ENCODE measurements at regions not wholly inside any gene's neighbourhood (a gene's known extent, or its start where the extent isn't known, plus 50 kb on each side); places are given as distances from the start of the nearest gene placed in this dataset.

GRCh38 chr6:167577891-167578361 is 248.8 kb upstream of the AFDN start (continued):
- peak; percentile 24; the same call in 1 of the 2 replicates for TF ChIP-seq ZNF646 (CRISPR knock-in tag; IDR thresholded peaks at IDR 0.05)
- no peak for TF ChIP-seq LCORL (IDR thresholded peaks at IDR 0.05)
- TF ChIP-seq LCORL (CRISPR knock-in tag; IDR thresholded peaks at IDR 0.05), result peak; percentile 44; the same call in 1 of the 2 replicates
- TF ChIP-seq ZNF780A (CRISPR knock-in tag; IDR thresholded peaks at IDR 0.05), result no peak
- TF ChIP-seq ZHX2 (IDR thresholded peaks at IDR 0.05; ENCODE audit: low read depth), result no peak
- no peak for TF ChIP-seq ZHX2 (CRISPR knock-in tag; IDR thresholded peaks at IDR 0.05; ENCODE audit: borderline replicate concordance)
- TF ChIP-seq NRL (CRISPR knock-in tag; IDR thresholded peaks at IDR 0.05; ENCODE audit: borderline replicate concordance), result peak; percentile 41; the same call in 1 of the 2 replicates
- 0 out of 2 replicates have a peak, but pooled peaks have one; percentile 22 for TF ChIP-seq ZNF619 (CRISPR knock-in tag; IDR thresholded peaks at IDR 0.05)
- TF ChIP-seq RBM22 (optimal IDR thresholded peaks at IDR 0.05; ENCODE audit: low read length), result no peak
- no peak for TF ChIP-seq YY1 (IDR thresholded peaks at IDR 0.05; ENCODE audit: insufficient read depth, insufficient replicate concordance, low read depth, low read length)
- TF ChIP-seq MIER3 (CRISPR knock-in tag; IDR thresholded peaks at IDR 0.05; ENCODE audit: borderline replicate concordance), result no peak
